SK-N-DZ (cell line): ENCODE measurements at regions not wholly inside any gene's neighbourhood (a gene's known extent, or its start where the extent isn't known, plus 50 kb on each side); places are given as distances from the start of the nearest gene placed in this dataset.
"Not testable (repeated sequence)": the region's sequence is repeated elsewhere in the genome, so short reads cannot be mapped to it uniquely, and the experiment has no call there.

ENCODE experiments used
- DNase-seq: peaks from one replicate; pipeline ENCODE4 v3.0.0-alpha.2; 2015; ENCODE audit warnings: low spot score

DNA sequence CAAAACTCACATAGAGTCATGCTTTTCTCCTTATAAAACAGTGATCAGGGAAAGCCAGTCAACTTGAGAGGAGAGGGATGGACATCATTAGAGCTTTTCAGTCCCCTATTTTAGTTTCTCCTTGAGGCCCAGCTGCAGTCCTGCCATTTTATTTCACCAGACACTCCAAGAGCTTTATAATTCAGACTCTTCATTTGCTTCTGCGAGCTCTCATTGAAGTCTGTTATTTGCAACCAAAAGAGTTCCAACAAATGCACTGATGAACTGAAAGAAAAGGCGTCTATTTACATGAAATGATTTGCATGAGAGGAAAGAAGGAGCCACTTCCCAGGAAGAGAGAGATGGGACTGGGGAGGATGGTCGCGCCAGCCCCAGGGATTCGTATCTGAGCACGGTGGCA is 86.8 kb downstream of the NDUFA12 start:
- DNase-seq, result no peak

DNA sequence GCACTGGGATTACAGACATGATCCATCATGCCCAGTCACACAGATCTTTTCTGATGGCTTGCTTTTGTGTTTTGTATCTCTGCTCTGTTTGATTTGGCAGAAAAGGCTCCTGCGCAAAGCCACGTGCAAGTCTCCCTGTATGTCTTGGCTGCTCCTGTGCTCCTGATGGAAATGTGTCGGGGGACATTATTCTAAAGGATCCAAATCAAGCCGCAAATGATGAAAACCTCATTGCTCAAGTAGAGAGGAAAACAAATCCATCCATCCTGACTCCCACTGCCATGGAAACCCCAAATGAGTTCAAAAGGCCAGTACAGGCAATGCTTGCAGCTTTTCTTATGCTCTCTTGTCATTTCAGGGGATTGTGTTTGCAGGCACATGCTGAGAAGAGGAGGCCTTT is 93.8 kb downstream of the NDUFA12 start:
- DNase-seq, result no peak

DNA sequence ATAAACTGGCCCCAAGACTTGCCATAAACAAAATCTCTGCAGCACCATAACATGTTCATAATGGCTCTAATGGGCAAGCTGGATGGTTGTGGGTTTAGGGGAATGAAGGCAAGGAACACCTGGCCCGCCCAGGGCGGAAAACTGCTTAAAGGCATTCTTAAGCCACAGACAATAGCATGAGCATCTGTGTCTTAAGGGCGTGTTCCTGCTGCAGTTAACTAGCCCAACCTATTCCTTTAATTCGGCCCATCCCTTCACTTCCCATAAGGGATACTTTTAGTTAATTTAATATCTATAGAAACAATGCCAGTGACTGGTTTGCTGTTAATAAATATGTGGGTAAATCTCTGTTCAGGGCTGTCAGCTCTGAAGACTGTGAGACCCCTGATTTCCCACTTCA is 97.7 kb downstream of the NDUFA12 start:
- not testable (repeated sequence) for DNase-seq

DNA sequence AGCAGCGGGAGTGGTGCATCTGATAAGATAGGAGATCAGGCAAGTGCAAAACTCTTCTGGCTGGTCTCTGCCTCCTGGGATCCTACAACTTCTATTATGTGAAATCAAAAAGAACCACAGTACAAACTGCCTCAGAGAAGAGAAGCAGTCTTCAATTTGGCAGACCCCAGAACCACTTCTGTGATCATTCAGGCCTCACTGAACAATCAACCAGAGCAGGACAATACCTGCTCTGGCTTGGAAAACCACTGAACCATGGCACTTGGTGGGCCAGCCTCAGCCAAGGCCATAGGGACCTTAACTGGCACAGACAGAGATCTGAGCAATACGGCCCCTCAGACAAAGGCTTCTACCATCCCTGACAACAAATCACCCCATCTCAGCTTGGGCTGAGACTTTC is 103.0 kb downstream of the NDUFA12 start:
- DNase-seq, result no peak

DNA sequence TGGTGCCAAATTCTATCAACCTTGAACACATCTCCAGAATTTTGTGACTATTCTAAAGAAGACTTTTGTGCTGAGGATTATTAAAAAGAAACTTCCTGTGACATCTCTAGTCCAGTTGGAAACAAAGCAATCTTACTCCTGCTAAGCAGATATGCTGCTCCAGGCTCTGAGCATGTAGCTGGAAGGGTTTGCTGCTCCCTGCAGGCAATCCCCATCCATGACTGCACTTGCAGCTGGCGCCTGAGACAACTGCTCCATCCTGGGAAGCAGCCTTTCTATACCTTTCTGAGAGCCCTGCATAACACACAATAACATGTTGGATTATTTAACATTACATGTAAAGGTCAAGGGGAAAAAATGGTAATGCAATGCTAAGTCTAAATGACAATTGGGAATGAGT is 105.1 kb downstream of the NDUFA12 start:
- DNase-seq, result no peak

DNA sequence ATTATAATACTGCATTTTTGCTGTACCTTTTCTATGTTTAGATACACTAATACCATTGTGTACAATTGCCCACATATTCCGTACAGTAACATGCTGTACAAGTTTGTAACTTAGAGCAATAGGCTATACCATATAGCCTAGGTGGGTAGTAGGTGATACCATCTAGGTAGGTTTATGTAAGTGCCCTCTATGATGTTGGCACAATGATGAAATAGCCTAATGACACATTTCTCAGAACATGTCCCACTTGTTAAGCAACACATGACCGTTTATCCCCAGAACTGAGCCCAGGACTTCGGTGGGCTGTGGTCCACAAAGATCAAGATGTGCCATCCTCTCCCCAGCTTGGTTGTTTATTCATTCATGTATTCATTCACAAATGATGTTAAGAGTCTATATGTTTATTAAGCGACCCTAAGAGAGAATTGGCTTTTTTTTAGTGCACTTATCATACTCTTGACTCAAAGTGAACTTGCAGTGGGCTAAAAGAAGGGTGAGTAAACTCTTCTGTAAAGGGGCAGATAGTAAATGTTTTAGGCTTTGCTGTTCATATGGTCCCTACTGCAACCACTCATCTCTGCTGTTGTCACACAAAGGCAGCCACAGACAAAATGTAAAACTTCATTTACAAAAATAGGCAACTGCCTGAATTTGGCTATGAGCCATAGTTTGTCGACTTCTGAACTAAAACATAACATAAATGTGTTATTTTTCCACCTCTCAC is 110.8 kb downstream of the NDUFA12 start:
- no peak for DNase-seq

DNA sequence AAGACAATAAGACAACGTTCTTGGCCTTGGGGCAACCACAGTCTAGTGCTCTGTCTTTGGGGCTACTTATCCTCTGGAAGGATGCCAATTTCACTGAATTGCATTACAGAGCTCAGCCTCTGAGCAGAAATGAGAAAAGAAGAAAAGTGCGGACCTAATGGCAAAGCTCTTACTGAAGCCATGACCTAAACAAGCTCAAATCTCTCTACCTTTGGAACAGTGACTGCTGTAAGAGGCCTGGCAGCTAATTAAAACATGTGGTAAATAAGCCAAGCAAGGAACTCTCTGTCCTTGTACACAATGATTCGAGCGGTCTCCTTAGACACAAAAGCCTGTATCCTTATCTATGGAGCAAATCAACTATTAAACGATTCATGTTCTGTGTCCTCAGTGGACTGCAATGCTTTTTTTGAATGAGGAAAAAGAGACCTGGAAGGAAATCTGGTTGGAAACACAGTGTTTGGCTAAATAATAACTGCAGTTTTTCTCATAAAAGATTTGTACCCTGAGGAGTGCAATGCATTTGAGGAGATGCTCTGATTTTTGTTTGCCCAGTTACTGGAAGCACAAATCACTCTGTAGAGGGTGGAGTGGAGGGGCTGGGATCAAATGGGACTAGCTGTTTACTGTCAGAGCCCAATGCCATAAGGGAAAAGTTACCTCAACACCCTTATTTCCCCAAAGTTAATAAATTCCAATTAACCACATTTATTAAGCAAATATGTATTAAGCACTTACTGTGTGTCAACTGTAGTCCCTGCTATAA is 113.9 kb downstream of the NDUFA12 start:
- DNase-seq, result peak; percentile 37

DNA sequence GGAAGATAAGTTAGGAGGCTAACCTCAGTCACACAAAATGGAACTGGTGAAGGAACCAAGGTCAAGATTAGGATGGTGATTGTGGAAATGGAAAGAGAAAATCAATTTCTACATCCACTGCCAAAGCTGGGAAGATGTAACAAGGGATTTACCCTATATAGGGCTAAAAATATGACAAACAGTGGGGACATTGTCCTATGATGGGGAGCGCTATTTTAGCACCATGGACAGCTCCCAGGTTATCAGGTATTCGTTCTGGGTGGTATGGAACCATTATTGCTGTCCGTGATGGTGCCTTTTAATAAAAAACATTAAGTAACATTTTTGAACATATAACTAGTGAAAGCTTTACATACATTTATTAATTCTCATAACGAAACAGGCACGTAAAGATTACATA is 124.0 kb downstream of the NDUFA12 start:
- no peak for DNase-seq

DNA sequence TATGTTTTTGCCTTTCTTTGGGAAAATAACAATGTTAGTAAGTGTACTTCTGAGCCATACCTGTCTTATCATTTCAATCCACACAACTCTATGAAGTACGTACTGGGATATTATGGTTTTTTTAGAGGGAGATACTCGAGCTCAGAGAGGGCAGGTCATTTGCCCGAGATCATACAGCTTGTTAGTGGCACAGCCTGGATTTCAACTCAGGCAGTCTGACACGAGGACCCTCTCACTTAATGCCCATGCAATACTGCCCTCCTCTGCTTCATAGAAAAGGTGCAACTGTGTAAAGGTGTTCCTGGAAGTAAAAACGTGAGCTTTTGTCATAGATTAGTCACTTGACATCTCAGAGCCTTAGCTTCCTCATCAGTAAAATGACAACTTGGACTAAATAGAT is 128.0 kb downstream of the NDUFA12 start:
- peak; percentile 43 for DNase-seq

DNA sequence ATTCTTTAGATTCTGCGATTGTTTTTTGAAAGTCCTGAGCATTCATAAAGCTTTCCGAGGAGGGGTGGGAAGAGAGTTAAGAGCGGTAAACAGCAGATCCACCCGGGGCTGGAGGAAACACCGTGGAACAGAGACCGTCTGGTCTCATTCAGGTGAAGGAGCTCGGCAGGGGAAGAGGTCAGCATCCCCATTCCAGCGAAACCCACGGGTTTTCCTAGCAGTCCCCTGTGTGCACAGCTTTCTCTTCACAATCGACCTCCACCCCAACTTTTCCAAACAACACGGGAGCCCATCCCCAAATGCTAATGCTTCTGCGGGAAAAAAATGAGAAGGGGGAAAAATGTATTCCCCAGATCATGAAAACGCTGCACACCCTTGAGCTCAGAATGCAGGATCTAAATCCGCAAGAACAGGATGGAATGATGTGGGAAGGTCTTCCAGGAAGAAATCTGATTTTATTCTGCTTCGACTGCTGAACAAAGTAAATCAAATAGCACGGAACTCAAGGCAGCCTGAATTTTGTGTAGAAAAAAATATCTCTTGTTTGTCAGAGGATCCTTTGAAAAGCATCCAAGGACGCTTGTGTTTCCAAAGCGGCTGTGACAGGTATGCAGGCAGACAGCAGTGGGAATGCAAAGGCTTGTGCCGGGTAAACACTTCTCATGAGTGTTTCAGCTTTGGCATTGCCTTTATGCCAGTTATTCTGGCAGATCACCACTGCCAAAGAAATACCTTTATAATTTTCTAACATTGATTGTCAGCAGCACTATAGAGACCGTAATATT is 128.8 kb downstream of the NDUFA12 start:
- DNase-seq, result no peak

DNA sequence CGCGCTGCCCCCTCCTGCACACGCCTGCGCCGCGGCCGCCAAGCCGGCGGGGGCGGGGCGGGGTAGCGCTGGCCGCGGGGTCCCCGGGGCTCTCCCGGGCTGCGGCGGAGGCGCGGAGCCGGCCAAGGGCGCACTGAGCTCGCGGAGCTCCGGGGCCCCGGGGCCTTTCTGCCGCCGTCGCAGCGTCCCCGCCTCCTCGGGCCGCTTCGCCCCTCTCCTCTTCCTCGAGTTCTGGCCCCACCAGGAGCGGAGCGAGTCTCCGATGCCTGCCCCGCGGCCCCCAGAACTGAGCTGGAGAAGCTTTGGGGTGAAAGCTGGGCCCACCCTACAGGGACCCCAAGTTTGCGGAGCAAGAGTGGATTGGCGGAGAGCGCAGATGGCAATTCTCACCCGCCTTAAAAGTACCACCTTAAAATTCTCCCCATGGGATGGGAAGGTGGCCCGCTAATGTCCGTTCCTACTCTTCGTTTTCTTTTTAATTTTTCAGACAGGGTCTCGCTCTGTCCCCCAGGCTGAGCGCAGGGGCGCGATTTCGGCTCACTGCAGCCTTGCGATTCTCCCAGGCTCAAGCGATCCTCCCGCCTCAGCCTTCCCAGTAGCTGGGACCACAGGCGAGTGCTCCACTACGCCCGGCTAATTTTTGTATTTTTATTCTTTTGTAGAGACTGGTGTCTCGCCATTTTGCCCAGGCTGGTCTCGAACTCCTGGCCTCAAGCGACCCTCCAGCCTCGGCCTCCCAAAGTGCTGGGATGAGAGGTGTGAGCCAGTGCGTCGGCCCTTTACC is 129.6 kb downstream of the NDUFA12 start:
- no peak for DNase-seq

DNA sequence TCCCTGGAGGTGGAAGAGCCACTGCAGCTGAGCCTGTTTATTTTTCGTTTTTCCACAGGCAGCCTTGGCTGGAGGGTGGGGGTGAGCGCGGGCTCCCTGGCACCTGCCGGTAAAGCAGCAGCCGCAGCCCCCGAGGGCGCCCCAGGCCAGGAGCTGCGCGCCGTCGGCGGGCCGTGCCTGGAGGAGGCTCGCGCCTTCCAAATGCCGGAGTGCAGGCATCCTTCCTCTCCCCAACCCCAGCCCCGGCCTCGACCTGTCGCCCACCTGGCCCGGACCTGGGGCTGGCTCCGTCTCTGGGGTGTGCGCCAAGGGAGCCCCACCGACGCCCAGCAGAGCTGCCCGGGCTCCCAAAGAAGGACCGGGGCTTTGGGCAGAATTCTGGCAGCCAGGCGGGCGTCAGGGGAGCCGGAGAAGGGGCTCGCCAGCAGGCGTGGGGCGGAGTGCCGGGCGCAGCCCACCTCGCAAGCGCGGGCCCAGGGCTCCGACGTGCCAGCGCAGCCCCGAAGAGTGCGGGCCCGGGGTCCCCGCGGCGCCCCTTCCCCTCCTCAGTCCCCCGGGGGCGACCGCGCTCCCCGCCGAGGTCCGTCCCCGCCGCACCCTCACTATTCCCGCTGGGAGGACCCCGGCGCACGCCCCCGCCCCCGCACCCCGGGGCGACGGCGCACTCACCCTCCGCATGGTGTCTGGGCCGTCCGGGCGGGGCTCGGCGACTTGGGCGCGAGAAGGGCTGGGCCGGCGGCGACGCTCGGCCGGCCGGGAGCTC is 130.3 kb downstream of the NDUFA12 start:
- no peak for DNase-seq

DNA sequence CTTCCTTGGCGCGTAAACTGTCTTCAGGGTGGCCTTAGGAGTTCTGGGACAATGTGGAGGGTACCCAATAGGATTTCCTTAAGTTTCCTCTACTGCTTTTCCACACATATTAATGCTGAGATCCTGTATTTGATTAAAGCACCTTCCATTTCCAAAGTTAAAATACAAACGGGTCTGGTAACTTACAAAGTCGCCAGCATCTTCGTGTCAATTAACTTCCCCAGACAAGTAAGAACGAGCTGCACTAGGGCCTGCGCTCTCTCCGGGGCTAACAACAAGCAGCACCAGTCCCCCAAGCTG is 130.9 kb downstream of the NDUFA12 start:
- no peak for DNase-seq

DNA sequence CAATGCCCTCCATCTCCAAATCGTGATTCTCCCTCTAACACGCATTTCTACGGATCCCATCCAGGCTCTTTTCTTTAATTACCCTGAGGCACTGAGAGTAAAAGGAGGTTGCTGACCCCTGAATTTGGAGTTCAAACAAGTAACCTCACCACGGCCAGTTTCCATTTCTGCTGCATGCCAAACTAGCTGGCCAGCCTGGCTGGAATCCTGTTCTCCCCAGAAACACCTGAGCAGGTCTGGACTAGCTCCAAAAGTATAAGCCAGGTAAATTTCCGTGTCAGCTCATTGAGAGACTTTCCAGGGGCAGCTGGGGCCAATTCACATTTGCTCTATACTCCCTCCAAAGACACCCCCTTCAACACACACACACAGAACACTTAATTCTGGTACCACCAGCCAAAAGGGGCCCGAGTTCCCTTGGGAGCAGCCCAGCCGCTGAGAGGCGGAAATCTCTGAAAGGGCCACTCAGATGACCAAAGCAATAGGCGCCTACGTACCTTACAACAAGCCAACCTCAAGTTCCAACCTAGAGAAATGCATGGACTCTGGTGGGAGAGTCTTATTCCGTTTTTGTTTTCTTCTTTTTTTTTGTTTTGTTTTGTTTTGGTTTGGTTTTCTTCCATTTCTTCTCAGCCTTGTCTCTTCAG is 131.4 kb downstream of the NDUFA12 start:
- DNase-seq, result no peak

DNA sequence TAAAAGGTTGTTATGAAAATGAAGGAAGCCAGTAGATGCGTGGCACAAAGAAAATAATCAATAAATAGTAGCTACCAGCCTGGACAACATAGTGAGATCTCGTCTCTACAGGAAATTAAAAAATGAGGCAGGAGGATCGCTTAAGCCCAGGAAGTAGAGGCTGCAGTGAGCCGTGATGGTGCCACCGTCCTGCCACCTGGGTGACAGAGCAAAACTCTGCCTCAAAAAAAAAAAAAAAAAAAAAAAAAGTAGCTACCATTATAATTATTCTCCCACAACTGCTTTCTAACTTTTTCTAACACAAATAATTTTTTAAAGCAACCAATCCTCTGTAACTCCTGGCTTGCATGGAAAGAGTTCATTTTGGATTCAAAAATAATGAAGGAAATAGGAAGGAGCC is 133.0 kb downstream of the NDUFA12 start:
- no peak for DNase-seq

DNA sequence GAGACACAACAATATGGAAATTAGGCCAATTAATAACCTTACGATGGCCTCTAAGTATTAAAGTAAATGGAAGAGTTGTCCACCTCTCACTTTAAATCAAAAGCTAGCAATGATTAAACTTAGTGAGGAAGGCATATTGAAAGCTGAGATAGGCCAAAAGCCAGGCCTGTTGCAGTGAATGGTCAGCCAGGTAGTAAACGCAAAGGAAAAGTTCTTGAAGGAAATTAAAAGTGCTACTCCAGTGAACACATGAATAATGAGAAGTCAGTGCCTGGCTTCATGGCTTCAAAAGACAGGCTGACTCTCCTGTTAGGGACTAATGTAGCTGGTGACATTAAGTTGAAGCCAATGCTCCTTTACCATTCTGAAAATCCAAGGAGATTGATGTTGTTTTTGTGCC is 135.3 kb downstream of the NDUFA12 start:
- DNase-seq, result no peak

DNA sequence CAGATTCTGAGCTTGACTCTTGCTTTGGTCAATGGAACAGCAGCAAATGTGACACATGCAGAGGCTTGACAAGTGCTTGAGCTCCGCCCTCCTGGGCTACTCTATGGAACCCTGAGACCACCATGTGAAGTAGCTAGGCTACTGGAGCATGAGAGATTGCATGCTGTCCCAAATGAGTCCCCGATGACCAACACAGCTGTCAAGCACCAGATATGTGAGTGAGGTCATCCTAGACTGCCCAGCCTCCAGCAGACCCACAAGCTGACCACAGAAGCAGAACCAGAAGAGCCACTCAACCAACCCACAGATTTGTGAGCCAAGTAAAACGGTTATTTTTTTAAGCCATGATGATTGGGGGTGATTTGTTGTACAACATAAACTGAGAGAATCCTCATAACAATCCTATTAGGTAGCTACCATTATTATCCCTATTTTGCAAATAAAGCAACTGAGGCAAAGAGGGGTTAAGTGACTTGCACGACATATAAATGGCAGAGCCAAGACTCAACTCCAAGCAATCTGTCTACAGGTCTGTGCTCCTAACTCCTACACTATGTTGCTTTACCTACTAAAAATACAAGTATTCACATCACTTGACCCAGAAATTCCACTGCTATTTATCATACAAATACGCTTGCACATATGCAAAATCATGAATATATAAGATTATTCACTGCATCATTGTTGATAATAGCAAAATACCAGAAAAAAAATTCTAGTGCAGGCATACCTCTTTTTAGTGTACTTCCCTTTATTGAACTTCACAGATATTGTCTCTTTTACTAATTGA is 136.2 kb downstream of the NDUFA12 start:
- no peak for DNase-seq

DNA sequence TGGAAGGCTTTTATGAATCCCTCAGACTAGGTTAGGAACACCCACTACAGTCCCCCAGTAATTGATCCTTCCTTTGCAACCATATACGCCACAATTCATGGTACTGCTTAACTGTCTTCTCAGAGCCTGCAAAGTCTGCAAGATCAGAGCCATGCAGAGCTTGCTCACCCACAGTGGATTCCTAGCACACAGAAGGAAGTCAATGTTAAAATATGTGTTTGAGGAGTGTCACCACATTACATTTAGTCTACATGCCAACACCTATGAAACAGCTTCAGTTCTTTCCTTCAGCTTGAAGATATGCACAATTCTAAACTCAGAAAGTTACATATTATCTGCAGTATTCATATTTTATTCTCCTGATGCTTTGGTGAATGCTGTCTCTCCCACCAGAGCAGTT is 138.5 kb downstream of the NDUFA12 start:
- DNase-seq, result no peak

DNA sequence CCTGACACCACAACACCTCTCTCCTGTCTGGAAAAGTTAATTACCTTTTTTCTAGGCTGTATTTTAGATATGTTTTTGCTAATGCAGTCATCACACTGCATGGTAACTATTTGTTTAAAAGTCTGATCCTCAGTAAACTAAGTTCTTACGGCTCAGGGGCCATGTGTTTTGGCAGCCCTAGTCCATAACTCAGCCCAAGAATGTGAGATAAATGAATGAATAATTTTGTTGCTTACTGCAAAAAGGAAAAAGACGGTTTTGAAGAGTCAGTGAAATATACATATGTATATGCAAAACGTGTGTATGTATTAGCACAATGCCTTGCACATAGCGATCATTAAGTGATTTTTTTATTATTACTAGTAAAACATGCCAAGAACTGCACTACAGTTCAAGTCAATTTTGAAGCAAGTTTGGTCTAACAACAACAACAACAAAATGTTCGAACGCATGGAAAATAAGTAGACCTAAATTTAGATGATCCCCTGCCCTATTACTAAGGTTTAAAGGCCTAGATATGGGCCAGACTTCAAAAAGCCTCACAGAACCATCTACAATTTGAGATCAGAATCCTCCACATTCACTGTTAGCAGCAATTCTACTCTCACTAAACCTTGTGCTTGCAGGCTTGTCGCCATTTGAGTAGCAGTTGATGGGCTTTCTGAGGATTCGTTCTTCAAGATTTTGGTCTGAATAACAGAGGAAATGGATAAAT is 140.0 kb downstream of the NDUFA12 start:
- DNase-seq, result no peak
